Astrocyte (in vitro differentiated cells and primary cell): ENCODE measurements at regions not wholly inside any gene's neighbourhood (a gene's known extent, or its start where the extent isn't known, plus 50 kb on each side); places are given as distances from the start of the nearest gene placed in this dataset.
"Not testable (repeated sequence)": the region's sequence is repeated elsewhere in the genome, so short reads cannot be mapped to it uniquely, and the experiment has no call there.

Experiments used
- DNase-seq: peaks from one replicate; pipeline ENCODE4 v3.0.0-alpha.2; 2010; ENCODE audit warnings: low read depth
- FAIRE-seq: peaks from 2 replicates; lab custom pipeline; 2011; peaks lifted over from hg19 to GRCh38; lab: Jason Lieb, UNC
- H2AFZ ChIP-seq: 2 replicates; pipeline ENCODE4 v1.6.0; 2012; ENCODE audit warnings: low read depth, low read length, inconsistent platforms
- H3K27ac ChIP-seq: 2 replicates; pipeline ENCODE4 v1.5.1; 2011; ENCODE audit warnings: low read depth, low read length, inconsistent platforms
- H3K27me3 ChIP-seq: 2 replicates; pipeline ENCODE4 v1.6.0; 2011; ENCODE audit warnings: low read length, inconsistent platforms; ENCODE audit not compliant: insufficient read depth
- H3K36me3 ChIP-seq: 2 replicates; pipeline ENCODE4 v1.5.1; 2011; ENCODE audit warnings: low read length, inconsistent platforms; ENCODE audit not compliant: insufficient read depth
- H3K4me1 ChIP-seq: 2 replicates; pipeline ENCODE4 v1.5.1; 2011; ENCODE audit warnings: low read length, inconsistent platforms; ENCODE audit not compliant: insufficient read depth
- H3K4me2 ChIP-seq: 2 replicates; pipeline ENCODE4 v1.6.0; 2012; ENCODE audit warnings: low read length, inconsistent platforms
- H3K4me3 ChIP-seq: 2 replicates; pipeline ENCODE4 v1.5.1; 2011; ENCODE audit warnings: low read depth, mild to moderate bottlenecking, low read length, inconsistent platforms; ENCODE audit not compliant: insufficient read depth
- H3K79me2 ChIP-seq: 2 replicates; pipeline ENCODE4 v1.6.0; 2012; ENCODE audit warnings: mild to moderate bottlenecking, low read length, inconsistent platforms; ENCODE audit not compliant: insufficient read depth
- H3K9ac ChIP-seq: 2 replicates; pipeline ENCODE4 v1.6.0; 2012; ENCODE audit warnings: mild to moderate bottlenecking, low read length, inconsistent platforms
- H3K9me3 ChIP-seq: 2 replicates; pipeline ENCODE4 v1.5.1; 2012; ENCODE audit warnings: low read depth, mild to moderate bottlenecking, low read length, inconsistent platforms; ENCODE audit not compliant: insufficient read depth
- H4K20me1 ChIP-seq: 2 replicates; pipeline ENCODE4 v1.6.0; 2012; ENCODE audit warnings: low read length, inconsistent platforms; ENCODE audit not compliant: insufficient read depth
- H3K27ac Mint-ChIP-seq: one replicate; pipeline ENCODE4 v1.8.0; 2021; ENCODE audit warnings: mild to moderate bottlenecking, mixed read lengths; ENCODE audit not compliant: unreplicated experiment
- H3K27me3 Mint-ChIP-seq: one replicate; pipeline ENCODE4 v1.8.0; 2021; ENCODE audit warnings: low read depth, mixed read lengths; ENCODE audit not compliant: unreplicated experiment
- H3K36me3 Mint-ChIP-seq: one replicate; pipeline ENCODE4 v1.8.0; 2021; ENCODE audit warnings: low read depth, mixed read lengths; ENCODE audit not compliant: unreplicated experiment
- H3K4me1 Mint-ChIP-seq: one replicate; pipeline ENCODE4 v1.8.0; 2021; ENCODE audit warnings: low read depth, mixed read lengths; ENCODE audit not compliant: unreplicated experiment
- H3K4me3 Mint-ChIP-seq: one replicate; pipeline ENCODE4 v1.8.0; 2021; ENCODE audit warnings: mild to moderate bottlenecking, moderate library complexity, mixed read lengths; ENCODE audit not compliant: unreplicated experiment
- H3K9me3 Mint-ChIP-seq: one replicate; pipeline ENCODE4 v1.8.0; 2021; ENCODE audit warnings: mild to moderate bottlenecking, mixed read lengths; ENCODE audit not compliant: unreplicated experiment

DNA sequence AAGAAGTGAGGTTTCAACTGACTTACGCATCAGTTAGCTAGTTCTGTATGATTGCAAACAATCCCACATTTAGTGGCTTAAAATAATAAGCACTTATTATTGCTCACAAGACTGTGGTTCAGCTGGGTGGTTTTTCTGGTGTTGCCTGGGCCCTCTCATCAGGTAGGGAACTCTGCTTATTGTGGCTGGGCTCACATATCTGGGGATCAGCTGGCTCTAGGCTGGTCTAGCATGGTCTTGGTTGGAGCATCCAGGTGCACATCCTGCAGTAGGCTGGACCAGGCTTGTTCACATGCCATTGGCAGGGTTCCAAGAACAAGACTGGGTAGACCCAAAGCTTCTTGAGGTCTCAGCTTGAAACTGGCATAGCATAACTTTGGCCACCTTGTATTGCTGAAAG, 317.4 kb upstream of the NOTCH2NLA start:
- not testable (repeated sequence) for H3K4me3 ChIP-seq, H3K9ac ChIP-seq, H3K27ac ChIP-seq, H2AFZ ChIP-seq, H3K36me3 ChIP-seq, DNase-seq, H3K4me3 Mint-ChIP-seq, H3K4me1 Mint-ChIP-seq, H3K79me2 ChIP-seq, H3K4me1 ChIP-seq, H4K20me1 ChIP-seq, H3K36me3 Mint-ChIP-seq, H3K27me3 Mint-ChIP-seq, H3K9me3 Mint-ChIP-seq, H3K9me3 ChIP-seq, H3K4me2 ChIP-seq, H3K27me3 ChIP-seq, FAIRE-seq, H3K27ac Mint-ChIP-seq

DNA sequence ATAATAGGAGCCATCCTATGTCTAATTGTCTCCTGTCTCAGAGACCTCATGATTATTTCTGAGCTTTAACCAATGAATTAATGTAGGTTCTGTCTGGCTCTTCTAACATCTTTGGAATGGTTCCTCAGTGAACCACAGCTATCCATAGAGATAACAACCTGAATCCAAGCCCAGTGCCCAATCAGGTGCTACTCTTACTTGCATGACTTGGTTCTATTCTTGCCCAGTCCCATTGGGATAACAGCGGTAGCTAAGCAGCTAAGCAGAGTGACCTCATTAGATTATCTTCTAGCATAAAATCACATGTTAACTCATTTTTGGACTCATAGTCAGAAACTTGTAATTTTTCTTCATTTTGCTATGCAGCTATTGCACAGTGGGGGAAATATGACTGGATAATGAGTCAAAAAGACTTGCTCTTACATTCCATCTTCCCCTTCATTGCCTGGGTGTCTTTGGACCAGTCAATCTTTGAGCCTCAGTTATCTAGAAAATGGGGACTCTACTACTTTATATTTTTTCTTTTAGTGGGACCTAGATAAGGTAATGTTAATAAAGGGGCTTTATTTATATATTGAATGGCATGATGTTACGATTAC, 309.1 kb upstream of the NOTCH2NLA start:
- H3K9me3 Mint-ChIP-seq, H3K4me2 ChIP-seq, H3K4me3 ChIP-seq, H3K4me1 ChIP-seq, H3K79me2 ChIP-seq, H3K27ac Mint-ChIP-seq, H3K4me1 Mint-ChIP-seq, H2AFZ ChIP-seq, FAIRE-seq, H3K27ac ChIP-seq, H3K27me3 Mint-ChIP-seq, H3K27me3 ChIP-seq, H3K36me3 ChIP-seq, H3K9me3 ChIP-seq, H3K36me3 Mint-ChIP-seq, H3K4me3 Mint-ChIP-seq, H3K9ac ChIP-seq, H4K20me1 ChIP-seq: not testable (repeated sequence)
- DNase-seq: peak; percentile 1

DNA sequence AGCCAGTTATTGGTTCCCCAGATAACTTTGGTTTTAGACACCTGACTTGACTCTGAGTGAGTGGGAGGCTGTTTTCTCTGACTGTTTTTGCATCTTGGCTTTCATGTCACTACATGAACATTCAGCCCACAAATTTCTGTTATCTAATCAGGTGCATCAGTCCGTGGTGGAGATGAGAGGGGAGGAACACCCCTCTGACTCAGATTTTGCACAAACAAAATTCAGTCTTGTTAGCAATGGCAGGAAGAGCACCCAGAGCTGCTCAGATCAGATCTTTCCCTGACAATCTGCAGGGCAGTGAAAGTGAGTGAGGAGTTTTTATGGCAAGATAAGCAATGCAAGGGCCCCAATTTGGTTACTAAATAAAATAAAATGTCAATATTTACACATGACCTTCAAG, 307.2 kb upstream of the NOTCH2NLA start:
- FAIRE-seq, H3K27ac ChIP-seq, H3K4me1 Mint-ChIP-seq, H3K27ac Mint-ChIP-seq, H3K9me3 ChIP-seq, H3K79me2 ChIP-seq, H3K27me3 Mint-ChIP-seq, H3K9me3 Mint-ChIP-seq, H3K4me1 ChIP-seq, H3K4me3 ChIP-seq, H2AFZ ChIP-seq, H3K36me3 Mint-ChIP-seq, H4K20me1 ChIP-seq, DNase-seq, H3K9ac ChIP-seq, H3K4me3 Mint-ChIP-seq, H3K27me3 ChIP-seq, H3K36me3 ChIP-seq, H3K4me2 ChIP-seq: not testable (repeated sequence)

DNA sequence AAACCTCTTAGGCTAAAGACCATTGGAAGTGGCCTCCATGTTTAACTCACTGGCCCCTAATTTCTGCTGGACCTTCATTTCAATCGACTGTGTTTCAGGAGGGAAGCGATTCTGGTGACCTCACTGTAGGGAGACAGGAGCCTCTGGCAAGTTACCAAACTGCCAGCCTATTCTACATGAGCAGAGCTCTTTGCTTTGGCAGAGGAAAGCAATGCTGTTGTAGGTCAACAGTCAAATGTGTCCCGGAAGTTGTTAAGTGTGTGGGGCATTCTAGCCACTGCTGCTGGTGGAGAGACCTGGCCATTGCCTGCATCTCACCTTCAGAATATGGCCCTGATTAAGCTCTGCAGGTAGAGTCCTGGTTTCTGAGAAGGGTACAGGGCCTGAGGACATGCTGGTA, 306.8 kb upstream of the NOTCH2NLA start:
- H3K4me1 Mint-ChIP-seq, FAIRE-seq, H3K4me3 ChIP-seq, H3K79me2 ChIP-seq, H3K9me3 ChIP-seq, H3K9me3 Mint-ChIP-seq, H4K20me1 ChIP-seq, H3K27me3 Mint-ChIP-seq, H3K4me2 ChIP-seq, H3K36me3 ChIP-seq, H3K36me3 Mint-ChIP-seq, H3K27me3 ChIP-seq, H3K4me1 ChIP-seq, H3K27ac ChIP-seq, H3K9ac ChIP-seq, DNase-seq, H3K27ac Mint-ChIP-seq, H2AFZ ChIP-seq, H3K4me3 Mint-ChIP-seq: not testable (repeated sequence)

DNA sequence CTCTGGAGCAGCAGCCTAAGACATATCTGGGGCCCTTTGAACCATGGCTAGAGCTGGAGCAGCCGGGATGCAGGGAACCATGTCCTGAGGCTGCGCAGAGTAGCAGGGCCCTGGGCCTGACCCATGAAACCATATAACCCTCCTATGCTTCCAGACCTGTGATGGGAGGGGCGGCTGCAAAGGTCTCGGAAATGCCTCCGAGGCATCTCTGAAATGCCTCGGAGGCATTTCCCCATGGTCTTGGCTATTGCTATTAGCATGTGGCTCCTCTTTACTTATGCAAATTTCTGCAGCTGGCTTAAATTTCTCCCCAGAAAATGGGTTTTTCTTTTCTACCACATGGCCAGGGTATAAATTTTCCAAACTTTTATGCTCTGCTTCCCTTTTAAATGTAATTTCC, 302.1 kb upstream of the NOTCH2NLA start:
- H3K36me3 ChIP-seq, H3K27ac Mint-ChIP-seq, H3K4me3 ChIP-seq, H3K36me3 Mint-ChIP-seq, DNase-seq, H3K27me3 Mint-ChIP-seq, H3K9ac ChIP-seq, H3K79me2 ChIP-seq, FAIRE-seq, H3K4me1 ChIP-seq, H3K4me2 ChIP-seq, H2AFZ ChIP-seq, H3K9me3 Mint-ChIP-seq, H3K27me3 ChIP-seq, H3K4me3 Mint-ChIP-seq, H4K20me1 ChIP-seq, H3K4me1 Mint-ChIP-seq, H3K9me3 ChIP-seq, H3K27ac ChIP-seq: not testable (repeated sequence)

DNA sequence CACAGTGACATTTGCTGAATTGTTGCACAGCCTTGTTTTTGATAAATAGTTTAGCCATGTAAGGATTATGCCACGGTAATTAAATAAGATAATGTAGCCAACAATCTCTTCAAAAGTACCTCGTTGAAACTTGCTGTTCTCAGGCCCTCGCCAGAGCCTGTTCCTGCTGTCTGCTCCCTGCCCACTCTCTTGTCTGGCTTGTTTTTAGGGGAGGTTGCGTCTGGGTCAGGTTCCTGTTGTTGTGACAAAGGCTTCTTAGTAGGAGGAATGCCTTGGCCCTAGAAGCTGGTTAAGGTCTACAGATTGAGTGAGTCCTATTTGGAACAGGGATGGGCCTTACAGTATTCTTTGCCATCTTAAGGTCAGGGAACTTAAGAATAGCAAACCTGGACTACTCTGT, 294.0 kb upstream of the NOTCH2NLA start:
- not testable (repeated sequence) for H3K27me3 Mint-ChIP-seq, H3K9me3 ChIP-seq, FAIRE-seq, H3K36me3 Mint-ChIP-seq, H3K4me1 Mint-ChIP-seq, H3K4me3 ChIP-seq, H3K36me3 ChIP-seq, H3K9me3 Mint-ChIP-seq, DNase-seq, H3K27me3 ChIP-seq, H3K27ac Mint-ChIP-seq, H2AFZ ChIP-seq, H3K79me2 ChIP-seq, H3K4me1 ChIP-seq, H3K4me2 ChIP-seq, H3K4me3 Mint-ChIP-seq, H3K9ac ChIP-seq, H3K27ac ChIP-seq, H4K20me1 ChIP-seq
